ENCODE measurements at regions not wholly inside any gene's neighbourhood (a gene's known extent, or its start where the extent isn't known, plus 50 kb on each side); places are given as distances from the start of the nearest gene placed in this dataset.

DNA sequence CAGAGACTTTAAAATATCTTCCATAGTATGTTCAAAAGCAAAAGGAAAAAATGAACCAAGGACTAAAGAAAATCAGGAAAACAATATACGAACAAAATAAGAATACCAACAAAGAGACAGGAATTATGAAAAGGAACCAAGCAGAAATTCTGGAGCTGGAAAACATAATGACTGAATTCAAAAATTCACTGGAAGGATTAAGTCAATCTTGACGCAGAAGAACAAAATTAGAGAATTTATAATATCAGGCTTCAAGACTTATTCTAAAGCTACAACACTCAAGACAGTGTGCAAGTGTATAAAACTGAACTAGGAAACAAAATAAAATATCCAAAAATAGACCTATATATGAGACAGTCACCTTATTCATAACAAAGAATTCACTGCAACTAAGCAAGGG, 56.9 kb upstream of the GYPC start:
- DNase-seq (no peak), ATAC-seq (no peak)
- WGBS (ENCODE audit: insufficient coverage, low coverage, low lambda C conversion rate, missing lambda C conversion rate): 64% methylated on average over 2 of the region's 2 CpGs
- intact Hi-C loops (cut with DNase I): no loop called here
- Histone ChIP-seq H3K4me3 (no peak overlapping the region), H3K36me3 (no peaks in the 10 kb centered on the region), H3K27ac (no peak overlapping the region), H3K9me3 (no peaks in the 10 kb centered on the region), H3K4me1 (no peaks in the 10 kb centered on the region), H3K27me3 (no peaks in the 10 kb centered on the region)
- no peak for TF ChIP-seq POLR2A (IDR thresholded peaks at IDR 0.05)
- TF ChIP-seq, protein P1, sequence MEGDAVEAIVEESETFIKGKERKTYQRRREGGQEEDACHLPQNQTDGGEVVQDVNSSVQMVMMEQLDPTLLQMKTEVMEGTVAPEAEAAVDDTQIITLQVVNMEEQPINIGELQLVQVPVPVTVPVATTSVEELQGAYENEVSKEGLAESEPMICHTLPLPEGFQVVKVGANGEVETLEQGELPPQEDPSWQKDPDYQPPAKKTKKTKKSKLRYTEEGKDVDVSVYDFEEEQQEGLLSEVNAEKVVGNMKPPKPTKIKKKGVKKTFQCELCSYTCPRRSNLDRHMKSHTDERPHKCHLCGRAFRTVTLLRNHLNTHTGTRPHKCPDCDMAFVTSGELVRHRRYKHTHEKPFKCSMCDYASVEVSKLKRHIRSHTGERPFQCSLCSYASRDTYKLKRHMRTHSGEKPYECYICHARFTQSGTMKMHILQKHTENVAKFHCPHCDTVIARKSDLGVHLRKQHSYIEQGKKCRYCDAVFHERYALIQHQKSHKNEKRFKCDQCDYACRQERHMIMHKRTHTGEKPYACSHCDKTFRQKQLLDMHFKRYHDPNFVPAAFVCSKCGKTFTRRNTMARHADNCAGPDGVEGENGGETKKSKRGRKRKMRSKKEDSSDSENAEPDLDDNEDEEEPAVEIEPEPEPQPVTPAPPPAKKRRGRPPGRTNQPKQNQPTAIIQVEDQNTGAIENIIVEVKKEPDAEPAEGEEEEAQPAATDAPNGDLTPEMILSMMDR (IDR thresholded peaks at IDR 0.05): no peak

- Histone ChIP-seq H3K27ac (no peak overlapping the region), H3K27me3 (no peaks in the 10 kb centered on the region), H3K4me3 (no peak overlapping the region), H3K9me3 (no peaks in the 10 kb centered on the region), H3K4me1 (no peaks in the 10 kb centered on the region), H3K36me3 (no peaks in the 10 kb centered on the region)
- TF ChIP-seq, protein P1 (IDR thresholded peaks at IDR 0.05): no peak
- no peak for TF ChIP-seq POLR2A (IDR thresholded peaks at IDR 0.05)
- ATAC-seq (no peak), DNase-seq (no peak)
- WGBS (ENCODE audit: insufficient coverage, low coverage, low lambda C conversion rate, missing lambda C conversion rate): 60% methylated on average over 1 of the region's 3 CpGs
- intact Hi-C loops (cut with DNase I): no loop called here
Measured at GRCh38 chr2:126600742-126601141, 55.2 kb upstream of the GYPC start.

DNA sequence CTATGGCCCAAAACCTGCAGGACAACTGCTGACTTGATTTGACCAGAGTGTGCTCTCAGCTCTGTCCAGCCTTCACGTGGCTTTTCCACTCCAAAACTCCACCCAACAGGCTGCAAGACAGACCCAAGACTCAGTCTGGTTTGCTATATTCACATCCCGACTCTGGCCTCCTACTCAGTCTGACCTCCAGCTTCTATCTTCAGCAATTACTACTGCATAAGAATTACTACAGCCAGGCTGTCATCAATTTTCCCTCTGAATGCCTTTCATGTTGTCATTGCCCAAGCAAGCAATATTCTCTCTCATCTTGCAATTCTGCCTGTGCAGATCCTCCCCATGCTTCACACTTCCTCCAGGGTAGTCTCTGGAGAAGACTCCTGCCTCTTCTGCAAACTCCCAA, 53.6 kb upstream of the GYPC start:
- no peaks in the 10 kb centered on the region for H3K9me3 ChIP-seq
- ATAC-seq (no peak), DNase-seq (no peak)
- no peak overlapping the region for H3K27ac ChIP-seq
- no peaks in the 10 kb centered on the region for H3K27me3 ChIP-seq
- no peaks in the 10 kb centered on the region for H3K4me1 ChIP-seq
- no CpG with 5 or more reads among the region's 2 CpGs for WGBS (ENCODE audit: insufficient coverage, low coverage, low lambda C conversion rate, missing lambda C conversion rate)
- H3K4me3 ChIP-seq: no peak overlapping the region
- no peak for TF ChIP-seq POLR2A (IDR thresholded peaks at IDR 0.05)
- TF ChIP-seq, protein P1 (IDR thresholded peaks at IDR 0.05): no peak
- intact Hi-C loops (cut with DNase I): no loop called here
- H3K36me3 ChIP-seq: no peaks in the 10 kb centered on the region

Small RNA genes lying in the stretch of these regions (small RNA-seq; reads per million reads assigned to genes)
- gene AC097499.1 (0 reads per million in 2 experiments), gene RNU6-259P (0 reads per million in 2 experiments)

All from right lobe of liver (tissue), 6 donors.